Endodermal cell (in vitro differentiated cells): ENCODE measurements at regions not wholly inside any gene's neighbourhood (a gene's known extent, or its start where the extent isn't known, plus 50 kb on each side); places are given as distances from the start of the nearest gene placed in this dataset.
A peak's percentile ranks its signal among the peaks of the same experiment; 100 is the strongest.

Experiments used
- DNase-seq: peaks from one replicate; pipeline ENCODE4 v3.0.0-alpha.2; 2017
- H3K27ac ChIP-seq: 2 replicates; pipeline ENCODE4 v1.5.1; 2013; ENCODE audit warnings: mild to moderate bottlenecking, low read depth, low read length, moderate library complexity
- H3K27me3 ChIP-seq: 2 replicates; pipeline ENCODE4 v1.6.1; 2013; ENCODE audit warnings: mild to moderate bottlenecking, low read length, moderate library complexity; ENCODE audit not compliant: insufficient read depth, control insufficient read depth, poor library complexity, severe bottlenecking
- H3K36me3 ChIP-seq: 2 replicates; pipeline ENCODE4 v1.7.0; 2013; ENCODE audit warnings: mild to moderate bottlenecking, low read length, moderate library complexity; ENCODE audit not compliant: control insufficient read depth, insufficient read depth
- H3K4me1 ChIP-seq: one replicate; pipeline ENCODE4 v1.7.0; 2013; ENCODE audit warnings: low read length; ENCODE audit not compliant: control insufficient read depth, insufficient read depth
- H3K4me3 ChIP-seq: 2 replicates; pipeline ENCODE4 v1.5.1; 2013; ENCODE audit warnings: mild to moderate bottlenecking, low read length, moderate library complexity
- H3K9ac ChIP-seq: 2 replicates; pipeline ENCODE4 v1.6.1; 2013; ENCODE audit warnings: mild to moderate bottlenecking, low read length, moderate library complexity; ENCODE audit not compliant: poor library complexity, severe bottlenecking; ENCODE audit errors: extremely low read depth
- H3K9me3 ChIP-seq: 2 replicates; pipeline ENCODE4 v1.6.1; 2013; ENCODE audit warnings: mild to moderate bottlenecking, low read length, moderate library complexity; ENCODE audit not compliant: control insufficient read depth
- H3K27ac Mint-ChIP-seq: 2 replicates; pipeline ENCODE4 v1.8.0; 2020; ENCODE audit warnings: mixed read lengths
- H3K27me3 Mint-ChIP-seq: 2 replicates; pipeline ENCODE4 v1.8.0; 2021; ENCODE audit warnings: mild to moderate bottlenecking, mixed read lengths; ENCODE audit not compliant: insufficient read depth
- H3K36me3 Mint-ChIP-seq: 2 replicates; pipeline ENCODE4 v1.8.0; 2020; ENCODE audit warnings: low read depth, mixed read lengths
- H3K4me1 Mint-ChIP-seq: 2 replicates; pipeline ENCODE4 v1.8.0; 2020; ENCODE audit warnings: mixed read lengths
- H3K4me3 Mint-ChIP-seq: 2 replicates; pipeline ENCODE4 v1.8.0; 2020; ENCODE audit warnings: mild to moderate bottlenecking, moderate library complexity, mixed read lengths
- H3K9me3 Mint-ChIP-seq: 2 replicates; pipeline ENCODE4 v1.8.0; 2020; ENCODE audit warnings: mild to moderate bottlenecking, mixed read lengths
- WGBS, 2 experiments: methylation state at CpG; one replicate each; pipeline versions ENCODE4 v1.1.5 to v1.1.7; 2013; ENCODE audit warnings: missing lambda C conversion rate in 2 of 2, mixed read lengths in 1 of 2; ENCODE audit not compliant: insufficient coverage in 1 of 2, insufficient read length in 1 of 2; 5-methylcytosine and 5-hydroxymethylcytosine counted together
- TF ChIP-seq, protein P1 (sequence below): fragments of 200-600 bp; sonication (generic); conservative IDR thresholded peaks from 2 replicates; pipeline ENCODE4 v1.5.0; 2021; ENCODE audit warnings: antibody characterized with exemption, mild to moderate bottlenecking

- Histone ChIP-seq H3K4me3 (no peak overlapping the region), H3K9ac (no peak overlapping the region), H3K27ac (no peak overlapping the region), H3K36me3 (no peaks in the 10 kb centered on the region), H3K9me3 (no peaks in the 10 kb centered on the region), H3K4me1 (no peaks in the 10 kb centered on the region), H3K27me3 (peaks cover 4% of the 10 kb centered on the region)
- no peak overlapping the region for H3K4me3 Mint-ChIP-seq
- H3K27me3 Mint-ChIP-seq = no peaks in the 10 kb centered on the region
- H3K4me1 Mint-ChIP-seq = peaks cover 8% of the 10 kb centered on the region
- TF ChIP-seq, protein P1, sequence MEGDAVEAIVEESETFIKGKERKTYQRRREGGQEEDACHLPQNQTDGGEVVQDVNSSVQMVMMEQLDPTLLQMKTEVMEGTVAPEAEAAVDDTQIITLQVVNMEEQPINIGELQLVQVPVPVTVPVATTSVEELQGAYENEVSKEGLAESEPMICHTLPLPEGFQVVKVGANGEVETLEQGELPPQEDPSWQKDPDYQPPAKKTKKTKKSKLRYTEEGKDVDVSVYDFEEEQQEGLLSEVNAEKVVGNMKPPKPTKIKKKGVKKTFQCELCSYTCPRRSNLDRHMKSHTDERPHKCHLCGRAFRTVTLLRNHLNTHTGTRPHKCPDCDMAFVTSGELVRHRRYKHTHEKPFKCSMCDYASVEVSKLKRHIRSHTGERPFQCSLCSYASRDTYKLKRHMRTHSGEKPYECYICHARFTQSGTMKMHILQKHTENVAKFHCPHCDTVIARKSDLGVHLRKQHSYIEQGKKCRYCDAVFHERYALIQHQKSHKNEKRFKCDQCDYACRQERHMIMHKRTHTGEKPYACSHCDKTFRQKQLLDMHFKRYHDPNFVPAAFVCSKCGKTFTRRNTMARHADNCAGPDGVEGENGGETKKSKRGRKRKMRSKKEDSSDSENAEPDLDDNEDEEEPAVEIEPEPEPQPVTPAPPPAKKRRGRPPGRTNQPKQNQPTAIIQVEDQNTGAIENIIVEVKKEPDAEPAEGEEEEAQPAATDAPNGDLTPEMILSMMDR = no peak
- H3K36me3 Mint-ChIP-seq = no peaks in the 10 kb centered on the region
- no peaks in the 10 kb centered on the region for H3K9me3 Mint-ChIP-seq
- DNase-seq = no peak
- H3K27ac Mint-ChIP-seq = no peak overlapping the region
- 85 to 92% methylated on average over 2 of the region's 2 CpGs for WGBS, 2 experiments
Observed at GRCh38 chr6:105511639-105512038, 108.8 kb upstream of the PREP start.

- no peaks in the 10 kb centered on the region for H3K36me3 ChIP-seq
- no peaks in the 10 kb centered on the region for H3K36me3 Mint-ChIP-seq
Observed at GRCh38 chr6:105510746-105511145, 107.9 kb upstream of the PREP start.

GRCh38 chr6:105509506-105510331, 106.8 kb upstream of the PREP start:
- Histone ChIP-seq H3K4me1 (no peaks in the 10 kb centered on the region), H3K4me3 (no peak overlapping the region), H3K27ac (no peak overlapping the region), H3K36me3 (no peaks in the 10 kb centered on the region), H3K9me3 (no peaks in the 10 kb centered on the region), H3K27me3 (peaks cover 4% of the 10 kb centered on the region), H3K9ac (no peak overlapping the region)
- H3K4me3 Mint-ChIP-seq = no peak overlapping the region
- TF ChIP-seq, protein P1 = peak; percentile 78
- 59 to 74% methylated on average over 7 to 9 of the region's 9 CpGs for WGBS, 2 experiments
- peak; percentile 71 for DNase-seq
- H3K27me3 Mint-ChIP-seq = peaks cover 3% of the 10 kb centered on the region
- no peak overlapping the region for H3K27ac Mint-ChIP-seq
- H3K9me3 Mint-ChIP-seq = no peaks in the 10 kb centered on the region
- no peaks in the 10 kb centered on the region for H3K36me3 Mint-ChIP-seq
- peaks cover 2% of the 10 kb centered on the region for H3K4me1 Mint-ChIP-seq

More at GRCh38 chr6:105510746-105511145, 107.9 kb upstream of the PREP start:
- Histone ChIP-seq H3K27me3 (peaks cover 4% of the 10 kb centered on the region), H3K9me3 (no peaks in the 10 kb centered on the region), H3K27ac (no peak overlapping the region), H3K9ac (no peak overlapping the region), H3K4me1 (no peaks in the 10 kb centered on the region), H3K4me3 (no peak overlapping the region)
- Mint-ChIP-seq H3K27me3 (no peaks in the 10 kb centered on the region), H3K4me3 (no peak overlapping the region), H3K9me3 (no peaks in the 10 kb centered on the region), H3K27ac (no peak overlapping the region), H3K4me1 (peaks cover 8% of the 10 kb centered on the region)
- TF ChIP-seq, protein P1 = no peak
- DNase-seq = no peak
